Osteocyte (in vitro differentiated cells): ENCODE measurements at regions not wholly inside any gene's neighbourhood (a gene's known extent, or its start where the extent isn't known, plus 50 kb on each side); places are given as distances from the start of the nearest gene placed in this dataset.

Source experiments
- DNase-seq: peaks from one replicate; pipeline ENCODE4 v3.0.0; 2021; ENCODE audit warnings: mixed read lengths; ENCODE audit not compliant: unreplicated experiment; ENCODE audit errors: extremely low spot score
- H3K27ac Mint-ChIP-seq: one replicate; pipeline ENCODE4 v1.8.0; 2021; ENCODE audit warnings: mild to moderate bottlenecking, mixed read lengths; ENCODE audit not compliant: unreplicated experiment
- H3K27me3 Mint-ChIP-seq: one replicate; pipeline ENCODE4 v1.8.0; 2021; ENCODE audit warnings: mixed read lengths; ENCODE audit not compliant: unreplicated experiment
- H3K36me3 Mint-ChIP-seq: one replicate; pipeline ENCODE4 v1.8.0; 2021; ENCODE audit warnings: mixed read lengths; ENCODE audit not compliant: unreplicated experiment
- H3K4me1 Mint-ChIP-seq: one replicate; pipeline ENCODE4 v1.8.0; 2021; ENCODE audit warnings: mixed read lengths; ENCODE audit not compliant: unreplicated experiment
- H3K4me3 Mint-ChIP-seq: one replicate; pipeline ENCODE4 v1.8.0; 2021; ENCODE audit warnings: mild to moderate bottlenecking, moderate library complexity, mixed read lengths; ENCODE audit not compliant: unreplicated experiment
- H3K9me3 Mint-ChIP-seq: one replicate; pipeline ENCODE4 v1.8.0; 2021; ENCODE audit warnings: mixed read lengths; ENCODE audit not compliant: unreplicated experiment
- CTCF ChIP-seq: fragments of 200-600 bp; sonication (generic); IDR thresholded peaks from 2 replicates; pipeline ENCODE4 v1.5.0; 2021; ENCODE audit warnings: antibody characterized with exemption, mild to moderate bottlenecking, moderate library complexity

- no peak overlapping the region for H3K4me3 Mint-ChIP-seq
- no peak overlapping the region for H3K27ac Mint-ChIP-seq
- no peaks in the 10 kb centered on the region for H3K36me3 Mint-ChIP-seq
- no peaks in the 10 kb centered on the region for H3K9me3 Mint-ChIP-seq
- no peaks in the 10 kb centered on the region for H3K27me3 Mint-ChIP-seq
- no peaks in the 10 kb centered on the region for H3K4me1 Mint-ChIP-seq
- no peak for TF ChIP-seq CTCF
- no peak for DNase-seq
Measured at GRCh38 chr2:185658750-185659149, 79.9 kb upstream of the FSIP2 start.

GRCh38 chr2:185663811-185664210 is 74.8 kb upstream of the FSIP2 start:
- Mint-ChIP-seq H3K36me3 (no peaks in the 10 kb centered on the region), H3K27ac (no peak overlapping the region), H3K4me1 (no peaks in the 10 kb centered on the region), H3K9me3 (no peaks in the 10 kb centered on the region), H3K27me3 (no peaks in the 10 kb centered on the region), H3K4me3 (no peak overlapping the region)
- no peak for DNase-seq
- TF ChIP-seq CTCF: no peak

DNA sequence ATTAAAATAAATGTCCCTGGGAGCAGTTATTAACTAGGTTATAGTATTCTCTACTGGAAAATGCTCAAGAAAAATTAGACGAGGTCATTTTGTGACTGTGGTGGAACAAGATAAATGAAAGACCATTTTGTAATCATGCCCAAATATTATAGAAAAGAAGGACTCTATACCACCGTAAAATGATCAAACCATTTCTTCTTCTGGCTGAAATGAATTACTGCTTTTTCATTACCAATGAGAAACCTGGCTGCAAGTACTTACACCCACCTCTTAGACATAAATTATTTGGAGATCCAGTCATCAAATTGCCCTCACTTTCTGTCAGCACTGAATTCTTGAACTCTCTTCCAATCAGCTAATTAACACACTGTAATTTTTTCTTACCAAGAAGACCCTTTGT is 74.2 kb upstream of the FSIP2 start:
- Mint-ChIP-seq H3K36me3 (no peaks in the 10 kb centered on the region), H3K4me3 (no peak overlapping the region), H3K9me3 (no peaks in the 10 kb centered on the region), H3K27ac (no peak overlapping the region), H3K4me1 (no peaks in the 10 kb centered on the region), H3K27me3 (no peaks in the 10 kb centered on the region)
- no peak for TF ChIP-seq CTCF
- DNase-seq: no peak

DNA sequence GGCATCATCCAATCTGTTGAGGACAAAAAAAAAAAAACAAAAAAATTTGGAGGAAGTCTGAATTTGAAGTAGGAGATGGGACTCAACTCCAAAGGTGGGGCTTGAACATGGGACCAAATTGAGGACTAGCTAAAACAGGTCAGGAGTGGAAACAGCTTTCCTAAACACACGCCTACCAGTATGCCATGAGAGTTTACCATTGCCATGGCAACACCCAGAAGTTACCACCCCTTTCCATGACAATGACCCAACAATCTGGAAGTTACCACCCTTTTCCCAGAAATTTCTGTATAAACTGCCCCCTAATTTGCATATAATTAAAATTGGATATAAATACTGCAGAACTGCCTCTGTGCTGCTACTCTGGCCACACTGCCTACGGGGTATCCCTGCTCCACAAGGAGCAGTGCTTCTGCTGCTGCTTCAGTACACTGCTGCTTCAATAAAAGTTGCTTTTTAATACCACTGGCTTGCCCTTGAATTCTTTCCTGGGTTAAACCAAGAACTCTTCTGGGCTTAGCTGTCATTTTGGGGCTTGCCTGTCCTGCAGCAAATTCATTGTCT is 73.3 kb upstream of the FSIP2 start:
- H3K4me1 Mint-ChIP-seq: no peaks in the 10 kb centered on the region
- no peaks in the 10 kb centered on the region for H3K27me3 Mint-ChIP-seq
- no peaks in the 10 kb centered on the region for H3K36me3 Mint-ChIP-seq
- no peak for DNase-seq
- no peak overlapping the region for H3K27ac Mint-ChIP-seq
- no peak for TF ChIP-seq CTCF
- no peak overlapping the region for H3K4me3 Mint-ChIP-seq
- no peaks in the 10 kb centered on the region for H3K9me3 Mint-ChIP-seq

- TF ChIP-seq CTCF: no peak
- no peak overlapping the region for H3K4me3 Mint-ChIP-seq
- H3K27ac Mint-ChIP-seq: no peak overlapping the region
- DNase-seq: no peak
- no peaks in the 10 kb centered on the region for H3K27me3 Mint-ChIP-seq
- no peaks in the 10 kb centered on the region for H3K4me1 Mint-ChIP-seq
- H3K9me3 Mint-ChIP-seq: no peaks in the 10 kb centered on the region
- no peaks in the 10 kb centered on the region for H3K36me3 Mint-ChIP-seq
Measured at GRCh38 chr2:185667452-185667851, 71.2 kb upstream of the FSIP2 start.
